T47D (cell line): ENCODE measurements at regions not wholly inside any gene's neighbourhood (a gene's known extent, or its start where the extent isn't known, plus 50 kb on each side); places are given as distances from the start of the nearest gene placed in this dataset.

ENCODE experiments used
- DNase-seq, 2 experiments: peaks; one replicate each; pipeline versions ENCODE4 v3.0.0 to v3.0.0-alpha.2; 2011 to 2012; ENCODE audit warnings: low read depth in 1 of 2, low spot score in 1 of 2
- JUND ChIP-seq: IDR thresholded peaks from 2 replicates; pipeline ENCODE4 v1.6.1; 2012; ENCODE audit warnings: low read depth
- in situ Hi-C: cut with HindIII; loops from 2 replicates; pipeline ENCODE4 v1.10.0; 2016; ENCODE audit warnings: low sequenced_read_pairs, low pct_unique_long_range_greater_than_20kb

GRCh38 chr21:25428537-25428936 is 178.7 kb downstream of the MRPL39 start:
- in situ Hi-C loops: no loop called here
- DNase-seq: no peak

GRCh38 chr21:25427828-25428227 is 179.5 kb downstream of the MRPL39 start:
- no peak for DNase-seq
- in situ Hi-C loops: no loop called here
- no peak for TF ChIP-seq JUND

More at GRCh38 chr21:25428537-25428936, 178.7 kb downstream of the MRPL39 start:
- TF ChIP-seq JUND: no peak

GRCh38 chr21:25426580-25426979 is 180.7 kb downstream of the MRPL39 start:
- no peak for TF ChIP-seq JUND
- in situ Hi-C loops: no loop called here
- DNase-seq: no peak

GRCh38 chr21:25425156-25425555 is 182.1 kb downstream of the MRPL39 start:
- DNase-seq: no peak
- in situ Hi-C loops: no loop called here
- TF ChIP-seq JUND: no peak

- in situ Hi-C loops: no loop called here
- DNase-seq: no peak
- no peak for TF ChIP-seq JUND
Observed at GRCh38 chr21:25424634-25425033, 182.6 kb downstream of the MRPL39 start.

- in situ Hi-C loops: no loop called here
Observed at GRCh38 chr21:25424048-25424447, 183.2 kb downstream of the MRPL39 start.

GRCh38 chr21:25422610-25423608 is 184.4 kb downstream of the MRPL39 start:
- DNase-seq: no peak
- in situ Hi-C loops: no loop called here
- TF ChIP-seq JUND: no peak

More at GRCh38 chr21:25424048-25424447, 183.2 kb downstream of the MRPL39 start:
- TF ChIP-seq JUND: no peak
- DNase-seq: no peak

GRCh38 chr21:25421321-25422028 is 185.8 kb downstream of the MRPL39 start:
- TF ChIP-seq JUND: no peak
- in situ Hi-C loops: no loop called here

GRCh38 chr21:25420831-25421230 is 186.4 kb downstream of the MRPL39 start:
- TF ChIP-seq JUND: no peak
- DNase-seq: no peak
- in situ Hi-C loops: no loop called here

More at GRCh38 chr21:25421321-25422028, 185.8 kb downstream of the MRPL39 start:
- DNase-seq: peak in 1 of 2 experiments; percentile 35

GRCh38 chr21:25416669-25417068 is 190.6 kb downstream of the MRPL39 start:
- no peak for TF ChIP-seq JUND
- no peak for DNase-seq
- in situ Hi-C loops: no loop called here

- DNase-seq: no peak
- TF ChIP-seq JUND: no peak
- in situ Hi-C loops: no loop called here
Observed at GRCh38 chr21:25412100-25412499, 195.2 kb downstream of the MRPL39 start.

GRCh38 chr21:25409978-25410377 is 197.3 kb downstream of the MRPL39 start:
- in situ Hi-C loops: no loop called here
- DNase-seq: no peak
- no peak for TF ChIP-seq JUND

GRCh38 chr21:25408666-25409065 is 198.6 kb downstream of the MRPL39 start:
- TF ChIP-seq JUND: no peak
- no peak for DNase-seq
- in situ Hi-C loops: no loop called here
